ENCODE measurements at regions not wholly inside any gene's neighbourhood (a gene's known extent, or its start where the extent isn't known, plus 50 kb on each side); places are given as distances from the start of the nearest gene placed in this dataset.
"Not testable (repeated sequence)": the region's sequence is repeated elsewhere in the genome, so short reads cannot be mapped to it uniquely, and the experiment has no call there.

- H3K4me1 ChIP-seq (ENCODE audit: control insufficient read depth, insufficient read depth, low read length), result peaks cover 4% of the 10 kb centered on the region; the same call in 1 of the 2 replicates
- H3K9me3 ChIP-seq (ENCODE audit: control insufficient read depth, insufficient read depth, low read depth, low read length), result no peaks in the 10 kb centered on the region
- TF ChIP-seq ZNF792 (tag by site-specific recombination; IDR thresholded peaks at IDR 0.05), result no peak
- no peak for TF ChIP-seq ZNF610 (tag by site-specific recombination; IDR thresholded peaks at IDR 0.05; ENCODE audit: borderline replicate concordance)
- no peak for TF ChIP-seq GFI1B (tag by site-specific recombination; IDR thresholded peaks at IDR 0.05)
- TF ChIP-seq ZNF791 (tag by site-specific recombination; IDR thresholded peaks at IDR 0.05), result no peak
- no peak for TF ChIP-seq ZNF391 (tag by site-specific recombination; IDR thresholded peaks at IDR 0.05; ENCODE audit: borderline replicate concordance, low read depth)
- TF ChIP-seq ZBTB48 (tag by site-specific recombination; IDR thresholded peaks at IDR 0.05), result no peak
- no peak for TF ChIP-seq ZNF501 (tag by site-specific recombination; IDR thresholded peaks at IDR 0.05)
- TF ChIP-seq ZSCAN18 (tag by site-specific recombination; IDR thresholded peaks at IDR 0.05), result no peak
- TF ChIP-seq ZNF639 (tag by site-specific recombination; IDR thresholded peaks at IDR 0.05), result no peak
- TF ChIP-seq ZBTB49 (tag by site-specific recombination; IDR thresholded peaks at IDR 0.05; ENCODE audit: low read depth), result no peak
- no peak for TF ChIP-seq PRDM1 (tag by site-specific recombination; IDR thresholded peaks at IDR 0.05)
- no peak for TF ChIP-seq ZSCAN30 (tag by site-specific recombination; IDR thresholded peaks at IDR 0.05)
- no peak for TF ChIP-seq ZNF2 (tag by site-specific recombination; IDR thresholded peaks at IDR 0.05)
- no peak for TF ChIP-seq REPIN1 (tag by site-specific recombination; IDR thresholded peaks at IDR 0.05; ENCODE audit: low read depth)
- no peak for TF ChIP-seq ZNF48 (tag by site-specific recombination; IDR thresholded peaks at IDR 0.05)
- TF ChIP-seq ZNF624 (tag by site-specific recombination; IDR thresholded peaks at IDR 0.05), result no peak
- no peak for TF ChIP-seq ZNF423 (tag by site-specific recombination; IDR thresholded peaks at IDR 0.05)
- TF ChIP-seq GLI2 (tag by site-specific recombination; IDR thresholded peaks at IDR 0.05; ENCODE audit: borderline replicate concordance, low read depth), result no peak
- no peak for TF ChIP-seq ZNF146 (tag by site-specific recombination; IDR thresholded peaks at IDR 0.05)
- no peak overlapping the region for H3K27ac ChIP-seq (ENCODE audit: extremely low read depth, low read depth, low read length)
- no peaks in the 10 kb centered on the region for H3K36me3 ChIP-seq (ENCODE audit: control insufficient read depth in 2 of 2, insufficient read depth in 1 of 2, low read length in 2 of 2)
- POLR2A ChIA-PET, result no interaction called here
- CTCF ChIA-PET, result no interaction called here
- no peak overlapping the region for H3K4me3 ChIP-seq (ENCODE audit: low read depth, low read length)
Observed at GRCh38 chr12:43196268-43196907, 355.6 kb downstream of the ADAMTS20 start.

GRCh38 chr12:43193096-43193495 is 358.9 kb downstream of the ADAMTS20 start:
- CTCF ChIA-PET; H3K36me3 ChIP-seq (ENCODE audit: control insufficient read depth in 2 of 2, insufficient read depth in 1 of 2, low read length in 2 of 2); POLR2A ChIA-PET; H3K9me3 ChIP-seq (ENCODE audit: control insufficient read depth, insufficient read depth, low read depth, low read length); H3K4me1 ChIP-seq (ENCODE audit: control insufficient read depth, insufficient read depth, low read length); H3K4me3 ChIP-seq (ENCODE audit: low read depth, low read length): not testable (repeated sequence)
- H3K27ac ChIP-seq (ENCODE audit: extremely low read depth, low read depth, low read length), result 0 out of 2 replicates have a peak overlapping the region, but pooled peaks have one; percentile 41
- TF ChIP-seq WT1 (tag by site-specific recombination; IDR thresholded peaks at IDR 0.05), result peak; percentile 87
- peak; percentile 59 for TF ChIP-seq TSHZ1 (tag by site-specific recombination; IDR thresholded peaks at IDR 0.05; ENCODE audit: borderline replicate concordance)
- peak; percentile 37 for TF ChIP-seq GLIS1 (tag by site-specific recombination; IDR thresholded peaks at IDR 0.05)
- peak; percentile 94 for TF ChIP-seq ZNF843 (tag by site-specific recombination; IDR thresholded peaks at IDR 0.05)
- peak; percentile 69; the same call in 1 of the 2 replicates for TF ChIP-seq BCL11B (tag by site-specific recombination; IDR thresholded peaks at IDR 0.05; ENCODE audit: low read depth)
- peak; percentile 37; the same call in 1 of the 2 replicates for TF ChIP-seq BCL6B (tag by site-specific recombination; IDR thresholded peaks at IDR 0.05)
- 0 out of 2 replicates have a peak, but pooled peaks have one; percentile 50 for TF ChIP-seq ZNF610 (tag by site-specific recombination; IDR thresholded peaks at IDR 0.05; ENCODE audit: borderline replicate concordance)
- peak; percentile 97 for TF ChIP-seq FEZF1 (tag by site-specific recombination; IDR thresholded peaks at IDR 0.05)
- TF ChIP-seq OVOL3 (tag by site-specific recombination; IDR thresholded peaks at IDR 0.05), result peak; percentile 85
